NCI-H526 treated with DMSO at 0.1 percent for 48 hours (cell line): ENCODE measurements at regions not wholly inside any gene's neighbourhood (a gene's known extent, or its start where the extent isn't known, plus 50 kb on each side); places are given as distances from the start of the nearest gene placed in this dataset.

Experiments
- DNase-seq: peaks from one replicate; lab custom pipeline; 2025; lab: John Stamatoyannopoulos, UW

DNA sequence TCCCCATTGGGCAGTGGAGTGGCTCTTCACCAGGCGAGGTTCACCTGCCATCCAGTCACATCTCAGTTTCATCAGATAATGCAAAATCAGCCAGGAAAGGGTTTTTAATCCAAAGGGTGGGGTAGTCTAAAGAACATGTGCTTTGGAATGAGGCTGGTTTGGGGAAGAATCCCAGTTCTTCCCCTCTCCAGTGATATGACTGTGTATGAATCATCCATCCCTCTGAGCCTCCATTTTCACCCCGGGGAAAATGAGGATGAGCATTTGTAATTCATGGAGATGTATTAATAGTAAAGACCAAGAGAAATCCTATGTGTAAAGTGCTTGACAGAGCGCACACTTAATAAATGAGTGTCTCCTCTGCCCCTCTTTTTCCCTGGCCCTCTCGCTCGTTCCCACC is 215.1 kb upstream of the FGGY start:
- DNase-seq, result no peak

DNA sequence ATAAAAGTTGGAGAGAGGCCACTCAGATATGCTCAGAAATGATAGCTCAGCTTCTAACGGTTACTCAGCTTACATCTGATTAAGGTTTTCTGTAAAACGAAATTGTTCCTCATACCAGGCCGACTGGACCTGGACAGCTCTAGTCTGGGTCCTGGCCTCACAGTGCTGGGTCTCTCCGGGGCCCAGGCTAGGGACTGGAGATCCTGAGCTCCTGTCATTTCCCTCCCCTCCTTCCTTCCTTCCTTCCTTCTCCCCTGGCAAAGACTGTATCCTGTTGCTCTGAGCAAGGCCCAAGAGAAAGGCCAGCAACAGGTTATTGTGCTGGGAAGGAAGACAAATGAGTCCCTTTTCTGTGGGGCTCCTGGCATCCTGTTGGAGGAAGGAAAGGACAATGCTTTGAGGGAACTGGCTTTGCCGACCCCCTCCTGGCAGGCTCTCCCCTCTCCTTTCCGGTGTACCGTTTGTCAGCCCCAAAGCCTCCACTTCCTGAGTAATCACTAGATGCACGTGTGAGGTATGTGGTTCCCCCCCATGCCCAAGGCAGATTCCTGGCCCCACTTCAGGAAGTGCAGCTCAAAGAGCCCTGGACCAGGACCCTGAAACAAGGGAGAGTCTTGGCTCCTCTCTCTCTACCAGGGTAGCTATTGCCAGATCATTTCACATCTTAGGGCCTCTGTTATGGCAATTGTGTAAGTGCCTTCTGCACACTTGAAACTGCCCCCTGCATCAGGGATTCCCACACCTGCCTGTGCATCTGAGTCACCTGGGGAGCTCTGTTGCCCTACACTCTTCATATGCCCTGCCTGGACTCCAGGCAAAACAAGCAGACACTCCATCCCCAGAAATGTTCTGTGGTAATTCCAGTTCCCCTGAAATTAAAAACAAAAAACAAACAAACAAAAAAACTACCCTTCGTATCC is 212.7 kb upstream of the FGGY start:
- DNase-seq, result no peak

DNA sequence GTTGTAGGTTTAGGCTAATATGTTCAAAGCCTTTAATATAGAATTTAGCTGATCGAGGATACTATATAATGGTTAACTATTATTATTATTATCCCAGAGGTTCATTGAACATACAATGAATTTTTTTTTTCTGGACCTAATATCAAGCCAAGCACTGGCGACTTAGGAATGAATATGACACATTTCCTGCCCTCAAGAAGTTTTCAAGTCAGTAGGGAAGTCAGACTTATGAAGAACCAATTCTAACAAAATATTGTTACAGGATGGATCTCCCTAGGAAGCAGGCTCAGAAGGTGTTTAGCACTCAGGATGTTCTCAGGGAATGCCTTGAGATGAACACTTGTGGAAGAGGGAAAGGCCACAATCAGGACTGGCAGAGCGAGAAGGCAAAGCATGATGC is 211.8 kb upstream of the FGGY start:
- DNase-seq, result no peak

DNA sequence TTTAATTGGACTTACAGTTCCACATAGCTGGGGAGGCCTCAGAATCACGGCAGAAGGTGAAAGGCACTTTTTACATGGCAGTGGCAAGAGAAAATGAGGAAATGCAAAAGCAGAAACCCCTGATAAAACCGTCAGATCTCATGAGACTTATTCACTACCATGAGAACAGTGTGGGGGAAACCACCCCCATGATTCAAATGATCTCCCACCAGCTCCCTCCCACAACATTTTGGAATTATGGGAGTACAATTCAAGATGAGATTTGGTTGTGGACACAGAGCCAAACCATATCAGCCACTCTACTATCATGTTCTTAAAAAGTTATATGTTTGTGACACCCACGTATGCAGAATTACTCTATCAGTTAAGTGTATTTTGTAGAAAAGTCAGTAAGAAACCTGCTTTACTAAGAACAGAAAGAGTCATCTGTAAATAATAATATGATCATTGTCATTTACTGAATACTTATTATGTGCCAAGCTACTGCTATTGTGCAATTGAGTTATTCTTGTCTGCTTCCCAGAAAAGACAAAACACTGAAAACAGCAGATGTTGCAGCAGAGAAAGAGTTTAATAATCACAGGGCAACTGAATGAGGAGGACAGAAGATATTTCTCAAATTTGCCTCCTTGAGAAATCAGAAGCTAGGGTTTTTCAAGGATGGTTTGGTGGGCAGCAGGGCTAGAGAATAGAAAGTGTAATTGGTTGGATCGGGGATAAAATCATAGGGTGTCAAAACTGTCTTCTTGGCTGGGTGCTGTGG is 207.7 kb upstream of the FGGY start:
- no peak for DNase-seq

DNA sequence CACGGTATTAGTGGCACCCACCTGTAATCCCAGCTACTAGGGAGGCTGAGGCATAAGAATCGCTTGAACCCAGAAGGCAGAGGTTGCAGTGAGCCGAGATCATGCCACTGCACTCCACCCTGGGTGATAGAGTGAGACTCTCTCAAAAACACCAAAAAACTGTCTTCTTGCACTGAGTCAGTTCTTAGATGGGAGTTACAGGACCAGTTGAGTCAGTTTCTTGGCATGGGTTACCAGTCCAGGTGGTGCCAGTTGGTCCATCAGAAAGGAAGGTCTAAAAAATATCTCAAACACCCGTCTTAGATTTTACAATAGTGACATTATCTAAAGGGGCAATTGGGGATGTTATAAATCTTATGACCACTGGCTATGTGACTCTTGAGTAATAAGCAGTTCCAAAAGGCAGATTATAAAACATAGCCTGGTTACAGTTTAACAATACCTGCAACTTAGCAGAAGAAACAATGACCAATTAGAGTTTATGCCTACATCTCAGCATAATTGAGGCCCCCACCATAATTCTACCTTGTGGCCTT is 206.9 kb upstream of the FGGY start:
- no peak for DNase-seq

DNA sequence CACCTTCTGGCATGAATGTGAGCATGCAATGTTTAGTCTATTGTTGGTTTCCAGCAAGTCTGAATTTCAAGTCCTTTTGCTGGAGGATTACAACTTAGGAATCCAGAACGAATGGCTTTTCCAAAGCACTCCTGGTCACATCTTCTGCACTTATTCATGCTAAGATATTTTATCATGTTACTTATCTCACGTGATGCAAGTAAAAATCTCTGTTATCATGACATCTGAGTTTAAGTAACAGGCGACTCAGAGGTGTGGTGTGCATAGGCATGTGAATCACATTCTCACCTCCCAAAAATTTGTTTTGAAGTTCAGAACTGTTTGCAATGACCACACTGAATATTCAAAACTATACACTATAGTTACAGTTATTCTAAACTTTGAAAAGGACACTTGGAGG is 204.8 kb upstream of the FGGY start:
- no peak for DNase-seq

DNA sequence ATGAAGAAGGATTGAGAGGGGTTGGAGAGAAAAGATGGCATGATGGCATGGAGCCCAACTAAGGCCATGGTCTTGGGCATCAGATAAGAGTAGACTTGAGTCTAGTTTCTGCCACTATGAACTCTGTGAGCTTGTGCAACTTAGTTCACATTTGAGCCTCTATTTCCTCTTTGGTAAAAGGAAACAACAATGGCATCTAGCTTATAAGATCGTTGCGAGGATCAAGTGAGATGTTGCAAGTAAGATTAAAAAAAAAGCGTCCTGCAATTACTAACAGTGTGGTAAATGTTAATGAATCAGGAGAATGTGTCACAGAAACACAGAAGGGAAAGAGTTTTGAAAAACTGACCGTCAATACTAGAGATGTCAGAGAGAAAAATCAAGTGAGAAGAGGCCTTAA is 202.9 kb upstream of the FGGY start:
- no peak for DNase-seq

DNA sequence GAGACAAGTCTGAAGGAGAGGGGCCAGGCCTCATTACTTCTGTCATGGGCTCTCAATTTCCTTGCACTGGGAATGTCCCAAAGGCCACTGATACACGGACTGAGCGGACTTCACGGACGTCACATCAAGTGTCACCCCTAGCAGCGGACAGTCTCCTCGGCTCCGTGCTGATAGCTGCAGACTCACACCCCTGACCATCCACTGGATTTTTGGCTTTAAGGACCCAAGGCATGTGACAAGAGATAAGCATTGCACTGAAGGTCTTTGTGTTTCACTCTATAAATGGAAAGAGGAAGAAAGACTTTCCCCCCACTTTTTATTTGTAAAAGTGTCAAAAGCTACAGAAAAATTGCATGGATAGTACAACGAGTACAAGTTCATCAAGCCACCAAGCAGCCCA is 200.4 kb upstream of the FGGY start:
- DNase-seq, result no peak

DNA sequence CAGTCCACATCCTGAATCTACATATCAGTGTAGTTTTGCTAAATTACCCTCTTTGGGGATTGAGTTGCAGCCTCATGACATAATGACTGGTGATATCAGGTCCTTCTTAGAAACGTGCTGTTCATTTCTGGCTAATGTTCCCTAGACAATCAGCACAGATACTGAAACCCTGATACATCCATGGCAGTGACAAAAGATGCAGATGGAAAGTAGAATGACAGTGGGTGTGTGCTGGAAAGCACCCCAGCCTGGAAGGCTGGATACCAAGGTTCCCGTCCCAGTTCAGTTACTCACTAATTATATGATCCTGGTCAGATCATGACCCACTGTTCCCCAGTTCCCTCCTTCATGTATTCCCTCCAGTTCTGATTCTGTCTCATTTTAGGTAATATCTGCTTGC is 198.2 kb upstream of the FGGY start:
- no peak for DNase-seq

DNA sequence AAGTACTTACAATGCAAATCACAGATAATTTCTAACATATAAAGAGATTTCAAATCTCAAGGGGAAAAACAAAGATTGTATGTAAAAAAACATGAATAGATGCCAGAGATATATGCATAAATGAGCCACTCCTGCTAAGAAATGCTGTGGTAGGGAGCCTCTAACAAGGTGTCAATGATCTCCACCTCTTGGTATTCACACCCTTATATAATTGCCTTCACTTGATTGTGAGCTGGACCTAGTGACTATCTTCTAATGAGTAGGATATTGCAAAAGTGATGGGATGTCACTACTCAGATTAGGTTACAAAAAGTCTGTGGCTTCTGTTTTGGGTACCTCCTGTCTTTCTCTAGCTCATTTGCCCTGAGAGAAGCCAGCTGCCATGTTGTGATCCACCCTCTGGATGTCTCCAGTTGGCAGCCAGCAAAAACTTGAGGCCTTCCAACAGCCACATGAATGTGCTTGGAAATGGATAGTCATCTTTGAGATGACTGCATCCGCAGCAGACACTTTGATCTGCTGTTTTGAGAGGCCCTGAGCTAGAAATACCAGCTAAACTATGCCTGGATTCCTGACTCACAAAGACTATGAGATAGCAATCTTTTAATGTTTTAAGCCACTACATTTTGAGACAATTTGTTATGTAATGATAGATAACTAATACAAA is 196.1 kb upstream of the FGGY start:
- DNase-seq, result no peak

DNA sequence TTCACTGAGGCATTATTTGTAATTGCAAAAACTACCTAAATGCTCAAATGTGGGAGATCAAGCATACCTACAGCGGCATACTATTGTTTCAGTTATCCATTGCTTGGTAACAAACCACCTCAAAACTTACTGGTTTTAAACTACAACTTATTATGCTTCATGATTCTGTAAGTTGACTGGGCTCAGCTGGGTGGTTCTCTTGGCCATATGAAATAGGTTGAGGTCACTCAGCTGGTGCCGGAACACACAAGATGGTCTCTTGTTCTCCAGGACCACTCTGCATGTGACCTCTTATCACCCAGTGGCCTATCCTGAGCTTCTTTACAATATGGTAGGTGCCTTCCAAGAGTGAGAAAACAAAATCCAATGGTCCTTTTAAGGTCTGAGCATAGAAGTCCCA is 195.4 kb upstream of the FGGY start:
- DNase-seq, result no peak

DNA sequence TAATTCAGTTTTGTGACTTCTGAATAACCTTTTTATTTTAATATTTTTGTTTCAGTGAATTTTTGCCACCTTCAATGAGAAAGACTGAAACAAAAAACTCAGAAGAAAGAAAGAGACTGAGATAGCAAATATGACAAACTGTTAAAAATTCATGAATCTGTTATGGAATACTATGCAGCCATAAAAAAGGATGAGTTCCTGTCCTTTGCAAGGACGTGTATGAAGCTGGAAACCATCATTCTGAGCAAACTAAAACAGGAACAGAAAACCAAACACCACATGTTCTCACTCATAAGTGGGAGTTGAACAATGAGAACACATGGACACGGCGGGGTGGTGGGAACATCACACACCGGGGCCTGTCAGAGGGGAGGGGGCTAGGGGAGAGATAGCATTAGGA is 193.4 kb upstream of the FGGY start:
- no peak for DNase-seq

DNA sequence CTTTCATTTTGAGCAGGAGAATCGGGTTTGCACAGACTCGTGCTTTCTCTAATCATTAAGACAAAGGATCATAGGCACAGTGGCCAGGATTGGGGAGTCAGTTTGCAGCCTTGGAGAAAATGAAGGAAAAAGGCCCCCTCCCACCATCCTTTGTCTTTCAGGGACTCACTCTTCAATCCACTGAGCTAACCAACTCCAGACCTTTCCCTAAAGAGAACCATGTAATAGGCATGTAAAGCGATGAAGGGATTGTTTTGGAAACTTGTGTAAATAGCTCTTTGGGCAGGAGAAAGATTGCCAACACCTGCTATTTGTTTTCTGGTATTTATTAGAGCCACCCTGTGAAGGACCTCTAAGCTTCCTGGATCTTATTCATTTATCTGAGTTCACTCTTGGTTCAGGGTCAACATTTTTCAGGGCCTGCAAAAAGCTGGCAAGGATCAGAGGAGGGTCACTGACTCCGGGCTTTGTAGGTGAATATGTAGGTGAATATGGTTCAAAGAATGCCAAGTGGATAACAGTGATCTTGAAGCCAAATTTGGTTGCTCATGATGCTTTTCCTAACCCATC is 192.6 kb upstream of the FGGY start:
- DNase-seq, result no peak

DNA sequence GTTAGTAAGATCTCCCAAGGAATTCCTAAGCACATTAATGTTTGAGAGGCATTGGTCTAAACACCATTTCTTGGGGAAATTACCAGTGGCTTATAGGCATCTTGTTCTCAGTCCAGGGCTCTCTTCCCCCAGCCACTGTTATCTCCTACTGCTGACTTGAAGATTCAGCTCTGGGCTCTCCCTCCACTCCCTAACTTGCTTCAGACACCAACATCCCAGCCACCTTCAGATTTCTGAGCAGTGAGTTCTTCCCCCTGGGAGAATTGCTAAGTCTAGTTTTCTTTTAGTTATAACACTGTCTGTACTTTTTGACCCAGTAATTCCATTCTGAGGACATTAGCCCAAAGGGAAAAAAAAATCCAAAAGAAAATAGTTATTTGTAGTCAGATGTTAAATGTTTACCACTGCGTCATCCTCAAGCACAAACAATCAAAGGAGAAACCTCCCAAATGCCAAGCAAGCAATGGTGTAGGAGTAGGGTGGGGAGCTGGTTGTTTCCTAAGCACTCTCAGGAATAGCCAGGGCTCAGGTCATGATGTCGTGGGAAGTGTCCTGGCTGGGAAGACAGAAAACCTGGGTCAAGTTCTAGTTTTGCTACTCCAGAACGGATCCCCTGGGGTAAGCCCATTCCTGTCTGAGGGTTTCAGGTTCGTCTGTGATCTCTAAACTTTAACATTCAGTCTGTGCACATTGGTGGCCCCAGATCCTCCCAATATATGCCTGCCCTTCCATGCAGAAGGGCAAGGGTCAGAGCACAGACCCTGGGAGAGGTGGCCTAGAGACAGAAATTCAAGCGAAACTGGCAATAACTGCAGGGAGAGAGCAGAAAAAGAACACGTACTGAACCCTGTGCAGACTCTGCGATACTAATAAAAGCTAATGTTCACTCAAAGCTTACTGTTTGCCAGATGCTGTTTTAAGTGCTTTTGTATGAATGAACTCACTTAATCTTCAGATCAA is 191.1 kb upstream of the FGGY start:
- no peak for DNase-seq

DNA sequence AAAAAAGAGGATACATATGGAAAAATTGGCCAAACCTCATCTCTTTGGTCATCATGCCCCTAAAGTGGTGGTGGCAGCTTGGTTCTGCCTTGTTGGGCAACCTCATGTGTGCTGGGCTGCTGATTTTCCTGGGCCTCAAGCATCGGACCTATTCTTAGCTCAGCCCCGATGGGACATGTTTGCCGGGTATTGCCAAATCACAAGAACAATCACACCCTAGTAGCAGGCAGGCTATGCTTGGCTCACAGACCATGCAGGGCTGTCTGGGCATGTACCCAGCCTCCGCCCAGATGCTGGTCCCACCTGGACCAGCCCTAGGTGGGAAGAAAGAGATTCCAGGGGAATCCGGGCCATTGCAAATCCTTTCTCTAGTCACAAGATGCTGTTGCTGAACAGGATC is 189.4 kb upstream of the FGGY start:
- DNase-seq, result no peak

DNA sequence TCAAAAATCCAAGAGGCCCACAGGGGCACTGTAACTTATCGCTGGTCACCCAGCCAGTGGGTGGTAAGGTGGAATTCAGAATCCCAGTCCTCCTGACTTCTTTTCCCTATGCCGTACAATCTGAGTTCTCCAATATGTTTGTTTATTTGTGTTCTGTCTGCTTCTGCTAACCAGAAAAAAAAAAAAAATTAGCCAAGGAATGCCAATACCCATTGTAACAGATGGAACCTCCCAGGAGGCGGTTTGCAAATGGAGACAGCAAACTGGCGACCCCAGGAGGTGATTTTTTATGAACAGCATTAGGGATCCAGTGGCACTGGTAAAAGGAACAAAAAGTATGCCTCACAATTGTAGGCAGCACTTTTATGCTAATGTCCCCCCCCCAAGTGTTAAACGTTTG is 189.0 kb upstream of the FGGY start:
- no peak for DNase-seq

DNA sequence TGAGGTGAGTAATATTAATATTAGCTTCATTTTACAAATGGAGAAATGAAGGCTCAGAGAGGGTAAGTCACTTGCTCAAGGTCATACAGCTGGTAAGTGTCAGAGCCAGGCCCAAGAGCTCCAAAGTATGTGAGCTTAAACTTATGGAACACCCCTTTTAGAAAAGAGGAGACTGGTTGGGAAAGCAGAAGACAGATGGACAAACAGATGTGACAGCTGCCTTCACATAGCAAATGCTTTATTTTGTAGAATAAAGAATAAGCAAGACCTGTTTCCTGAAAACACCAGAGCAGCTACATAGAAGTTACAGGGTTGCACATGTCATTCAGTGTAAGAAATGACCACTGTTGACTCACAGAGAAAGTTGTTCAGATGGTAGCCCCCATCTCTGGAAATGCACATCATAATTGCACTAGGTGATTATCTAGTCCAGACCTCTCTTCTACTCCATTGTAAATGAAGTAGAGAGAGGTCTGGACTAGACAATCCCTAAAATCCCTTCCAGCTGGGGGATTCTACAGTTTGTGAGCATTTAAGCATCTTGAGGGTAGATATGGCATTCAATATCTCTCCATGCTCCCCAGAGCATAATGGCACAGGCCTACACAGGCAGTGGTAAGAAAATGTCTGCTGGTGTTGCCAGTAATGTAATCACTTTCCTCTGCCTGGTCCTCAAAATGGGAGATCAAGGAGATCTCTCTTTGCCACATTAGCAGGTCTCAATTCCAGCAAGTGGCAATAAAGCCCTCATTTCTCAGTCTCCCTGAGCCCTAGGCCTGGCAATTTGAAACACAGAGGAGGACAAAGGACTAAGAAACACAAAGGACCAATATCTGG is 188.2 kb upstream of the FGGY start:
- DNase-seq, result no peak

DNA sequence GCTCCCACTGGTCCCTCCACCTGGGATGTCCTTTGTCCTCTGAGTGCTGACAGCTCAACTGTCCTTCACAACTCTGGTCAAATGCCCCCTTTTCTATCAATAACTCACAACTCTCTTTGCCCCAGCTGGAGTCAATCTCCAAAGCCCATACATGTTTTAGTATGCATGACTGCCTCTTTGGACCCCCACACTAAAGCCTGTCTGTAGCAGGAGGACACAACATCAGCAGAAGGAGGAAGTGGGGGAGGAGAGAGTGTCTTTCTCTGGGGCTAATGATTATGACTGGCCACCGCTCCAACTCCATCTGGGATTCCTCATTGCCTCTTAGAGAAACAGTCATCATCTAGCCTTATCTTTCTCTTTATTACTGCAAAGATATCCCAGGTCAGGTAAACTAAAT is 186.6 kb upstream of the FGGY start:
- no peak for DNase-seq

DNA sequence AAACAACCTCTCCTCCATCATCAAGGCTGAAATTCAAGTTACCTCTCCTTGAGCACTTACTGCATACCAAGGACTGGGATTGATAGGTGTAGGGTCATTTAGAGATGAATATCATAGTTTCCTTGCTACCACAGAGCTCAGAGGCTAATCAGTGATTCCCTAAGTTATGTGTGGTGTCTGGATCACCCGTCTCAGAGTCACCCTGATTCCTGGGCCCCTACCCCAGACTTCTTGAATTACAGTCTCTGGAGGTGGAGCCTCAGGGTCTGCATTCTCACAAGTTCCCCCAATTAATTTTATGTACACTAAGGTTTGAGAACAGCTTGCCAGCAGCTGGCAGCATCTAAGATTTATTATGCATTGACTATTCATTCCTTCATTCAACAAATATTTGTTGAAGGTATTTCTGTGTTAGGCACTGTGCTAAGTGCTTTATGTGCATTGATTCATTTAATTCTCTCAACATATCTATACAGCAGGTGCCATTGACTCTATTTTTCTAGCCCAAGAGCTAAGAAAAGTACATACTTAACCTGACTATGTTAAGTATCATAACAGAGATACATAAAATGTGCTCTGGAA is 182.9 kb upstream of the FGGY start:
- no peak for DNase-seq

DNA sequence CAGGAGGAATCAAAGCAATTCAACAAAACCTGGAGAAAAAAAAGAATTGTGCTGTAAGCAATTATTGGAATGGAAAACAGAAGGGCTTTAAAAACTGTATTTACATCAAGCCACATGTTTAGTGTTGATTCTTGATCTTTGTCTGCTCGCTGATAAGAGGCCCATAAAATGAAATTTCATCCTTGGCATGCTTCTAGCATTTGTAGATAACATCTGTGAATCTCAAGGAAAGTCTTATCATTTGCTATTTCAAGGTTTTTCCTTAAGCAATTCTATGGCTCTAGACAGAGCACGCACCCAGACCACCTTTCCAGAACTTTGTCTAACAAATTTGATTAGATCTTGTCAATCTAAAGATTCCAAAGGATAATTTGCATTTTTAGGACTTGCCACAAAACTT is 181.0 kb upstream of the FGGY start:
- DNase-seq, result no peak
